ENCODE measurements at regions not wholly inside any gene's neighbourhood (a gene's known extent, or its start where the extent isn't known, plus 50 kb on each side); places are given as distances from the start of the nearest gene placed in this dataset.
"Not testable (repeated sequence)": the region's sequence is repeated elsewhere in the genome, so short reads cannot be mapped to it uniquely, and the experiment has no call there.

GRCh38 chr7:97381815-97382554 is 264.5 kb downstream of the SDHAF3 start:
- no peak for DNase-seq

DNA sequence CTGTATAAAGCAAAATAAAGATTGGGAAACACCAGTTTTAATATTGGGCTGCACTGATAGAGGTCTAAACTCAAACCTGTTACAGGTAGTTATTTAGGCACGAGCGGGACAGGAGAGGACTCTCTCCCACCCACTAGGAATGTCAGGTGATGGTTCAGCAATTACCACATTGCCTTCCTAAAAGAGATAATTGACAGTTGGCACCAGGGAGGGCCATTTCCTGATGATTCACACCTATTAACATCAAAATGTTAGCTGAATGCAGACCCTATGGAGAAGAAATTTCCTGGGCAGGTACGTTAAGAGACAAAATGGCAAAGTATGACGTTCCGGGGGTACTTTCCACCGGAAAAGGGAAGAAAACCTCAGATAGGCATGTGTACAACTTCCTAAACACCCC is 272.6 kb downstream of the SDHAF3 start:
- no peak for DNase-seq

- no peak for DNase-seq
These were observed 273.6 kb downstream of the SDHAF3 start for GRCh38 chr7:97390915-97391593.

- no peak for DNase-seq
These were observed 283.9 kb downstream of the SDHAF3 start for GRCh38 chr7:97401398-97401797.

DNA sequence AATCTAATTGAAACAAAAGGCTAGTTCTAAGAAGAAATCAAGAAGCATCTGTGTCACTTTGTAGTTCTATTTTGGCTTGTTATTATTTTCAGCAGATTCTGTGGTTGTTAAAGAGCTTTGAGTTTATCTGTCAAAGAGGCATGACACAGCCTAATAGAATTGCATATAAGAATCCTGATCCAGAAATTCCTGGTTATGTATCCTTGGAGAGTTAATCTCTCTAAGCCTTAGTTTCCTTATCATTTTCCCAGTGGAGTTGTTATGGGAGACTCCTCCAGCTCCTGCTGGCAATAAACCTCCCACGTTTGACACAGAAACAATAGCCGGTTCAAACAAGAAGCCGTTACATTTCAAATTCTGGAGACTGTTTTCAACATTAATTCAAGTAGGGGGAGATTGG is 288.3 kb downstream of the SDHAF3 start:
- no peak for DNase-seq

DNA sequence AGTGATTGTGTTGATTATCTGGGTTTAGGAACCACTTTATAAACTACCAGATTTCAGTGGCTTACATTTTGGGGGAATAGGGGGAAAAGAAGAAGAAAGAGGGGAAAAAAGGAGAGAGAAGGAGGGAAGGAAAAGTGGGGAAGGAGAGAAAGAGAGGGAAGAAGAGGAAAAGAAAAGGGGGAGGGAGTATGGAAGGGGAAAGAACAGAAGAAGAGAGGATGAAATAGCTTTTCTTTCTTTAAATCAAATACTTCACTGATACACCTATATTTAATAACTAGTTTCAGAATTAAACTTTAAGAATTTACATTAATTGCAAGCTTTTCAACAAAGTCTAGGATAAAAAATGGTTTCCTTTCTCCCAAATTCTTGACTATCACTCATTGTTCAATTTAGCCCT is 289.6 kb downstream of the SDHAF3 start:
- DNase-seq: no peak

- DNase-seq: no peak
These were observed 291.8 kb downstream of the SDHAF3 start for GRCh38 chr7:97409346-97409745.

DNA sequence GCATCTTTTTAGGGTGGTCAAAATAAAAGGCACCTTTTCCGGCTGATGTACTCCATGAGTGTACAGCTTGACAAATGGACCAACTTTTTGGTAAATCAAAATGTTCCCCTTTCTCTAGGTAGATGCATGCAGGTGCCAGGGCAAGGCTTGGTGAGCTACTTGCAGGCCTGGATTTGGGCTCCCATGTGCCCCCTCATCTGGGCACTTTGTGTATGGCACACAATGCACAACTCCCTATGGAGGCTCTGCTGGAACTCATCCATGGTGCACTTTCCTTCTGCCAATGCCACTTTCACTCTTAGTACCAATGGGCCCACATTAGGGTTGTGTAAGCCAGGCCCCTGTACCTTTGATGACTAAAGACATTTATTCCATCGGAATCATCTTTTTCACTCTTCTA is 300.8 kb downstream of the SDHAF3 start:
- DNase-seq: peak; percentile 52

DNA sequence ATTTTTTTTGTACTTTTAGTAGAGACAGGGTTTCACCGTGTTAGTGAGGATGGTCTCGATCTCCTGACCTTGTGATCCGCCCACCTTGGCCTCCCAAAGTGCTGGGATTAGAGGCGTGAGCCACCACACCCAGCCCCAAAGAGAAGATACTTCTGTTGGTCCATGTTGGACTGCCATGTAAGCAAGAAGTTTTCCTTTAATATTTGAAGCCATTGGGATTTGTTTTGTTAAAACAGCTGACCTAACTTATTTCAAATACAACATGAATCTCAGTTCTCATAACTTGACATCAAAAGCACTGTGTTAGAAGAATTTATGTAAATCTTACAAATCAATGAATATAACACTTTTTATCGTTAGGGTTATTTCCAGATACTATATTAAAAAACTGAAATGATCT is 302.4 kb downstream of the SDHAF3 start:
- no peak for DNase-seq

GRCh38 chr7:97421307-97421930 is 303.9 kb downstream of the SDHAF3 start:
- no peak for DNase-seq

GRCh38 chr7:97422046-97422445 is 304.5 kb downstream of the SDHAF3 start:
- no peak for DNase-seq

DNA sequence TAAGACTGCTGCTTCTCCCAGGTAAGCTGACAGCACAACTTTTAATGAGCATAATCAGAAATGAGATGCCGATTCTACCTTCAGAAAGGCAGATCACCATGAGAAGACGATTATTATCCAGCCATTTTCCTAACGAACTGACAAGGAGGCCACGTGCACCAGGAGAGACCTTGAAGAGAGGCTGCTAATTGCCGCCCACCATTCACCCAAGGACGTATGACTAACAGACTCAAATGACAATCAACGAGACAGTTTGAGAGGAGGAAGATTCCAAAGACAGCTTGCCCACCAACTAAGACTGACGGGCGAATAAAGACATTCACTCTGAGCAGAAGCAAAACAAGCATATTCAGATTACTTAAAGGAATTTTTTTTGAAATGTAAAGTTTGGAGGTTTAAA is 301.9 kb upstream of the TAC1 start:
- DNase-seq: no peak

DNA sequence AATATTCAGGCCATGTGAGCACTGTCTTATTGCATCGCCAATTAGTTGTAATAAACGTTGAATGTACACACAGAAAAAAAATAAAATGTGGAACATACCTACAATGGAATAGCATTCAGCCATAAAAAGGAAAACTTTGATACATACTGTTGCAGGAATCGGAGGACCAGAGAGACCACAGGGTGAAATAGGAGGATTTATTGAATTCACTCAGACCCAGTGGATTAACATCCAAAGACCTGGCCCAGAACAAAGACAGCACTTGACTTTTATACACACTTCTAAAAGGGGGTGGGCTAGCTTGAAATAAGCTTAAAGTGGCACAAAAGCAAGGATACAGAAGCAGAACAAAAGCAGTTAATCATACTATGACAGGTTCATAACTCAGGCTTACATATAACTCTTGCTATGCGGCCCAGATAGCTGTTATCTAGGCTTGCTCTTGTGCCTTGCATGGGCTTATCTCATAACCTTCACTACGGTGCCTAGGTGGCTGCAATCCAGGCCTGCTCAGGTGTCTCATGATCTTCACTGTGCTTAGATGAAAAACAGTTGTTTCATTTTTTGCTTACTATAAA is 292.2 kb upstream of the TAC1 start:
- DNase-seq: no peak

- no peak for DNase-seq
These were observed 285.5 kb upstream of the TAC1 start for GRCh38 chr7:97446361-97446760.

DNA sequence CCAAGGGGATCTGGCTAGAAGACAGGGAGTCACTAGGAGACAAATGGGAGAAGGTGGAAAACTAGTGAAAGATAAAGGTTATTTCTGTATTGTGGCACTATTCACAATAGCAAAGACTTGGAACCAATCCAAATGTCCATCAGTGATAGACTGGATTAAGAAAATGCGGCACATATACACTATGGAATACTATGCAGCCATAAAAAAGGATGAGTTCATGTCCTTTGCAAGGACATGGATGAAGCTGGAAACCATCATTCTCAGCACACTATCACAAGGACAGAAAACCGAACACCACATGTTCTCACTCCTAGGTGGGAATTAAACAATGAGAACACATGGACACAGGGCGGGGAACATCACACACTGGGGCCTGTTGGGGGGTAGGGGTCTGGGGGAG is 282.4 kb upstream of the TAC1 start:
- DNase-seq: not testable (repeated sequence)

GRCh38 chr7:97450516-97450915 is 281.4 kb upstream of the TAC1 start:
- no peak for DNase-seq

- no peak for DNase-seq
These were observed 277.2 kb upstream of the TAC1 start for GRCh38 chr7:97454636-97455035.

DNA sequence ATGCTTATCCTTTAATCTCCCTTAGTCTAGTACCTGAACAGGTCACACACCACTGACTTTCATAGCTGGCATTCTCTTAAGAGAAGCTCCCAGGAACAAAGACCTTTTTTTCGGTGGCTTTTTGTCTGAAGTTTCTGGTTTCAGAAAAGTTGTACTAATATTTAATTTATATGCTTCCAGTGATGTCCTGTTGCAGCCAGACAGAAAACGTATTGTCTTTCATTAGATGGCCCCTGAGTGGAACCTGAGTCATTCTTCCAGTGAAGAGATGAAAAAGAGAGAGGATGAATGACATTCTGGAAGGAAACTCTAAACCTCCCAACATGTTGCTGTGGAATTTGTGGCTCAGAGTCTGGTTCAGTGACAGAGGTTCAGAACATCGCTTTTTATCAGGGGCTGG is 274.8 kb upstream of the TAC1 start:
- DNase-seq: no peak

- no peak for DNase-seq
These were observed 271.5 kb upstream of the TAC1 start for GRCh38 chr7:97460433-97460832.

- no peak for DNase-seq
These were observed 270.3 kb upstream of the TAC1 start for GRCh38 chr7:97461596-97461995.

- DNase-seq: no peak
These were observed 265.8 kb upstream of the TAC1 start for GRCh38 chr7:97466071-97466470.

DNA sequence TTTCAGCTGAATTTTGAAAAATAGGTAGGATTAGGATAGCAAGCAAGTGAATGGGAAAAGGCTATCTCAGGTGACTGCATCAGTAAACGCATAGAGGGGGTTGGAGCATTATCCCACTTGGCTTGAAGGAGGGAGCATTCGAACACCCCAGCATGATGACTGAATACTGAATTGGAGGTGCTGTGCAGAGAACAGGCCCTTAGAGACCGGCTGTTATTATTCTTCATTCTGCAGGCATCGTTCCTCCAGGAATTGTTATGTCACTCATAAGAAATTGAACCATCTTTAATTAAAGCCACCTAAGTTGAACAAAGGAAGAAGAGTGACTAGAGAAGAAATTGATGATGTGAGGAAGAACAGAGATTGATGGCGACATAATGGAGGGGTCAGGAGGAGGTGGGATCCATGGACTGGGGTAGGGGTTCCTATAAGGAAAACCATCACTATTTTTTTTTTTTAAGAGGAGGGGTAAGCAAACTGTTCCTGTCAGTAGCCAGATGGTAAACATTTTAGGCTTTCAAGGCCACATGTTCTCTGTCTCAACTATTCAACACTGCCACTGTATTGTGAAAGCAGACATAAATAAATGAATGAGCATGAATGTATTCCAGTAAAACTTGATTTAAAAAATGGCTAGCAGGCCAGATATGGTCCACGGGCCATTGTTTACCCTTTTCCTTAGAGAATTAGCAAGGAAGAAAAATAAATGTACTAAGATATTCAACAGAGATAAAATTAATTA is 264.7 kb upstream of the TAC1 start:
- no peak for DNase-seq

- no peak for DNase-seq
These were observed 263.4 kb upstream of the TAC1 start for GRCh38 chr7:97468493-97468892.
